H1 (cell line): ENCODE measurements at regions not wholly inside any gene's neighbourhood (a gene's known extent, or its start where the extent isn't known, plus 50 kb on each side); places are given as distances from the start of the nearest gene placed in this dataset.

Source experiments
- CTCF ChIP-seq, 3 experiments: IDR thresholded peaks; 1 replicate in 2 of 3; 2 replicates in 1 of 3; pipeline versions ENCODE4 v1.5.1 to v1.6.1; 2011; ENCODE audit warnings: low read length in 3 of 3, mild to moderate bottlenecking in 3 of 3, inconsistent platforms in 2 of 3, low read depth in 1 of 3, moderate library complexity in 1 of 3; ENCODE audit not compliant: insufficient read depth in 1 of 3; ENCODE audit errors: control extremely low read depth in 1 of 3
- EP300 ChIP-seq, 2 experiments: IDR thresholded peaks; 1 replicate in 1 of 2; 2 replicates in 1 of 2; pipeline ENCODE4 v1.6.1; 2011 to 2012; ENCODE audit warnings: low read depth in 2 of 2, low read length in 2 of 2, mild to moderate bottlenecking in 2 of 2, borderline replicate concordance in 1 of 2, inconsistent platforms in 1 of 2, moderate library complexity in 1 of 2
- EZH2 ChIP-seq: fragments of 200-600 bp; sonication (generic); IDR thresholded peaks from 2 replicates; pipeline ENCODE4 v1.7.1; 2012; ENCODE audit warnings: low read depth, mild to moderate bottlenecking, moderate library complexity, low read length, inconsistent platforms; ENCODE audit not compliant: severe bottlenecking
- MAX ChIP-seq: IDR thresholded peaks from 2 replicates; pipeline ENCODE4 v1.6.1; 2012; ENCODE audit warnings: inconsistent platforms
- POLR2A ChIP-seq, 2 experiments: IDR thresholded peaks; 1 replicate in 1 of 2; 2 replicates in 1 of 2; pipeline ENCODE4 v1.6.1; 2011; ENCODE audit warnings: low read depth in 2 of 2, low read length in 2 of 2, mild to moderate bottlenecking in 2 of 2; ENCODE audit errors: control extremely low read depth in 1 of 2
- POU5F1 ChIP-seq: IDR thresholded peaks from 2 replicates; pipeline ENCODE4 v1.6.1; 2011; ENCODE audit warnings: low read depth, mild to moderate bottlenecking, low read length, moderate library complexity
- RAD21 ChIP-seq, 2 experiments: IDR thresholded peaks in 1 of 2; conservative IDR thresholded peaks in 1 of 2; 2 replicates each; pipeline ENCODE4 v1.6.1; 2011; ENCODE audit warnings: low read depth in 2 of 2, low read length in 2 of 2, improper control_type of control experiment in 1 of 2, inconsistent platforms in 1 of 2, mild to moderate bottlenecking in 1 of 2, moderate library complexity in 1 of 2
- SIN3A ChIP-seq, 2 experiments: IDR thresholded peaks in 1 of 2; conservative IDR thresholded peaks in 1 of 2; 2 replicates each; pipeline ENCODE4 v1.6.1; 2011 to 2012; ENCODE audit warnings: low read length in 2 of 2, improper control_type of control experiment in 1 of 2, low read depth in 1 of 2, mild to moderate bottlenecking in 1 of 2
- YY1 ChIP-seq: IDR thresholded peaks from 2 replicates; pipeline ENCODE4 v1.6.1; 2011; ENCODE audit warnings: low read depth, mild to moderate bottlenecking, low read length
- TF ChIP-seq, protein P1 (sequence below): IDR thresholded peaks from 2 replicates; pipeline ENCODE4 v1.6.1; 2012; ENCODE audit warnings: low read length, inconsistent platforms

- TF ChIP-seq POLR2A (IDR thresholded peaks at IDR 0.05; ENCODE audit: control extremely low read depth in 1 of 2, low read depth in 2 of 2, low read length in 2 of 2) (no peak), CTCF (IDR thresholded peaks at IDR 0.05; ENCODE audit: control extremely low read depth in 1 of 3, insufficient read depth in 1 of 3, low read depth in 1 of 3, low read length in 3 of 3) (no peak), EZH2 (no peak), SIN3A (conservative IDR thresholded peaks at IDR 0.05 in 1 of 2, IDR thresholded peaks at IDR 0.05 in 1 of 2; ENCODE audit: low read depth in 1 of 2, low read length in 2 of 2) (no peak), YY1 (no peak), POU5F1 (no peak), MAX (no peak), RAD21 (IDR thresholded peaks at IDR 0.05 in 1 of 2, conservative IDR thresholded peaks at IDR 0.05 in 1 of 2; ENCODE audit: low read depth in 2 of 2, low read length in 2 of 2) (no peak), EP300 (IDR thresholded peaks at IDR 0.05; ENCODE audit: borderline replicate concordance in 1 of 2, low read depth in 2 of 2, low read length in 2 of 2) (no peak)
- TF ChIP-seq, protein P1, sequence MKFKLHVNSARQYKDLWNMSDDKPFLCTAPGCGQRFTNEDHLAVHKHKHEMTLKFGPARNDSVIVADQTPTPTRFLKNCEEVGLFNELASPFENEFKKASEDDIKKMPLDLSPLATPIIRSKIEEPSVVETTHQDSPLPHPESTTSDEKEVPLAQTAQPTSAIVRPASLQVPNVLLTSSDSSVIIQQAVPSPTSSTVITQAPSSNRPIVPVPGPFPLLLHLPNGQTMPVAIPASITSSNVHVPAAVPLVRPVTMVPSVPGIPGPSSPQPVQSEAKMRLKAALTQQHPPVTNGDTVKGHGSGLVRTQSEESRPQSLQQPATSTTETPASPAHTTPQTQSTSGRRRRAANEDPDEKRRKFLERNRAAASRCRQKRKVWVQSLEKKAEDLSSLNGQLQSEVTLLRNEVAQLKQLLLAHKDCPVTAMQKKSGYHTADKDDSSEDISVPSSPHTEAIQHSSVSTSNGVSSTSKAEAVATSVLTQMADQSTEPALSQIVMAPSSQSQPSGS = no peak
Measured at GRCh38 chr12:5251092-5251491, 180.8 kb upstream of the NTF3 start.
